Suprapubic skin (tissue), 4 donors: ENCODE measurements at regions not wholly inside any gene's neighbourhood (a gene's known extent, or its start where the extent isn't known, plus 50 kb on each side); places are given as distances from the start of the nearest gene placed in this dataset.

ENCODE experiments used
- DNase-seq, 2 donors: peaks; one replicate each; pipeline ENCODE4 v3.0.0-alpha.2; 2019; ENCODE audit warnings: low spot score in 2 of 2
- H3K27ac ChIP-seq: fragments of 200-600 bp; sonication (generic); one replicate; pipeline ENCODE4 v1.5.1; 2019
- H3K27me3 ChIP-seq: fragments of 200-600 bp; sonication (generic); one replicate; pipeline ENCODE4 v1.5.1; 2019
- H3K36me3 ChIP-seq: fragments of 200-600 bp; sonication (generic); one replicate; pipeline ENCODE4 v1.5.1; 2019
- H3K4me1 ChIP-seq: fragments of 200-600 bp; sonication (generic); one replicate; pipeline ENCODE4 v1.5.1; 2019
- H3K4me3 ChIP-seq: fragments of 200-600 bp; sonication (generic); one replicate; pipeline ENCODE4 v1.5.1; 2019; ENCODE audit warnings: mild to moderate bottlenecking
- H3K9me3 ChIP-seq: fragments of 200-600 bp; sonication (generic); one replicate; pipeline ENCODE4 v1.5.1; 2019
- EP300 ChIP-seq: sonication (generic); formaldehyde crosslinking; IDR thresholded peaks from one replicate; pipeline ENCODE4 v1.6.1; 2017; ENCODE audit warnings: antibody characterized with exemption
- POLR2A ChIP-seq, 2 donors: fragments of 450-650 bp; IDR thresholded peaks; one replicate each; pipeline ENCODE4 v1.6.1; 2017; ENCODE audit warnings: antibody characterized with exemption in 2 of 2, mild to moderate bottlenecking in 2 of 2, moderate library complexity in 2 of 2
- POLR2AphosphoS5 ChIP-seq, 3 donors: sonication (generic); formaldehyde crosslinking; IDR thresholded peaks; one replicate each; pipeline ENCODE4 v1.6.1; 2017; ENCODE audit warnings: antibody characterized with exemption in 3 of 3
- WGBS: methylation state at CpG from one replicate; pipeline ENCODE4 v1.1.5; 2018; 5-methylcytosine and 5-hydroxymethylcytosine counted together
- TF ChIP-seq, protein P1 (sequence below), 2 donors: fragments of 200-600 bp in 1 of 2; fragments of 450-650 bp in 1 of 2; sonication (generic) in 1 of 2; IDR thresholded peaks; one replicate each; pipeline ENCODE4 v1.5.1; 2016 to 2019; ENCODE audit warnings: antibody characterized with exemption in 2 of 2, mild to moderate bottlenecking in 1 of 2, moderate library complexity in 1 of 2

DNA sequence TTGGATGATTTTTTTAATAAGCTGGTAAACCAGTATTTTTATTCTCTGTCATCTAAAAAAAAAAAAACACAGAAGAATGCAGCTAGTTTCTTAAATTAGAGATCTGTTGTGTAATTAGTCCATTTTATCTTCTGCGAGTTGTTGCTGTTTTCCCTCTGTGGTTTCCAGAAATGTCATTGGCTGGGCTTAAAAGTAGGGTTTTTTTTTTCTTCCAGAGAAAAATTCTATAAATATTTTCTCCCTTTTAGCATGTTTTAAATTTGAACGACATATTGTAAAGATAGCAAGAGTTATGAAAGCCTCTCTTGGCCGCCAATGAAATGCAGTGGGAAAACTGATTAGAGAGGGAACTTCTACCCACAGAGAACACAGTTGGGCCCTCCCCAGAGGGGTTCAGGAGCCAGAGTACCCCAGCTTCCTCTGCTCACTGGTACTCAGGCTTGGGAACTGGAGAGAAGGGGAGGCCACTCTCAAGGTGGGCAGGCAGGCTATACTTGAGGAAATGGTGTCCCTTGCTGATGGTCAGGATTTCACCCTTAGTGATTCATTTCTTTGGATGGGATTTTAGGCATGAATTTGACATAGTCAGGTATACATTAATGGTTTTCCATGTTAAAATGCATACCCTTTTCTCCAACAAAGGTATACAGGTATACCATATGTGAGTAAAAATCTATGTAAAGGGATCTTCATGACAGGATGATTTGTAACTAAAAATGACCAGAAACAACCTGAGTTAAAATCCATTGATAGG lies 166.1 kb downstream of the BCOR start:
- Histone ChIP-seq H3K27ac (no peak overlapping the region), H3K9me3 (no peaks in the 10 kb centered on the region), H3K4me3 (no peak overlapping the region), H3K36me3 (no peaks in the 10 kb centered on the region), H3K27me3 (no peaks in the 10 kb centered on the region), H3K4me1 (no peaks in the 10 kb centered on the region)
- DNase-seq: no peak
- TF ChIP-seq POLR2AphosphoS5 (IDR thresholded peaks at IDR 0.05) (no peak), EP300 (no peak), POLR2A (IDR thresholded peaks at IDR 0.05) (no peak)
- TF ChIP-seq, protein P1, sequence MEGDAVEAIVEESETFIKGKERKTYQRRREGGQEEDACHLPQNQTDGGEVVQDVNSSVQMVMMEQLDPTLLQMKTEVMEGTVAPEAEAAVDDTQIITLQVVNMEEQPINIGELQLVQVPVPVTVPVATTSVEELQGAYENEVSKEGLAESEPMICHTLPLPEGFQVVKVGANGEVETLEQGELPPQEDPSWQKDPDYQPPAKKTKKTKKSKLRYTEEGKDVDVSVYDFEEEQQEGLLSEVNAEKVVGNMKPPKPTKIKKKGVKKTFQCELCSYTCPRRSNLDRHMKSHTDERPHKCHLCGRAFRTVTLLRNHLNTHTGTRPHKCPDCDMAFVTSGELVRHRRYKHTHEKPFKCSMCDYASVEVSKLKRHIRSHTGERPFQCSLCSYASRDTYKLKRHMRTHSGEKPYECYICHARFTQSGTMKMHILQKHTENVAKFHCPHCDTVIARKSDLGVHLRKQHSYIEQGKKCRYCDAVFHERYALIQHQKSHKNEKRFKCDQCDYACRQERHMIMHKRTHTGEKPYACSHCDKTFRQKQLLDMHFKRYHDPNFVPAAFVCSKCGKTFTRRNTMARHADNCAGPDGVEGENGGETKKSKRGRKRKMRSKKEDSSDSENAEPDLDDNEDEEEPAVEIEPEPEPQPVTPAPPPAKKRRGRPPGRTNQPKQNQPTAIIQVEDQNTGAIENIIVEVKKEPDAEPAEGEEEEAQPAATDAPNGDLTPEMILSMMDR (IDR thresholded peaks at IDR 0.05): no peak
- WGBS: 69% methylated on average over 3 of the region's 3 CpGs

DNA sequence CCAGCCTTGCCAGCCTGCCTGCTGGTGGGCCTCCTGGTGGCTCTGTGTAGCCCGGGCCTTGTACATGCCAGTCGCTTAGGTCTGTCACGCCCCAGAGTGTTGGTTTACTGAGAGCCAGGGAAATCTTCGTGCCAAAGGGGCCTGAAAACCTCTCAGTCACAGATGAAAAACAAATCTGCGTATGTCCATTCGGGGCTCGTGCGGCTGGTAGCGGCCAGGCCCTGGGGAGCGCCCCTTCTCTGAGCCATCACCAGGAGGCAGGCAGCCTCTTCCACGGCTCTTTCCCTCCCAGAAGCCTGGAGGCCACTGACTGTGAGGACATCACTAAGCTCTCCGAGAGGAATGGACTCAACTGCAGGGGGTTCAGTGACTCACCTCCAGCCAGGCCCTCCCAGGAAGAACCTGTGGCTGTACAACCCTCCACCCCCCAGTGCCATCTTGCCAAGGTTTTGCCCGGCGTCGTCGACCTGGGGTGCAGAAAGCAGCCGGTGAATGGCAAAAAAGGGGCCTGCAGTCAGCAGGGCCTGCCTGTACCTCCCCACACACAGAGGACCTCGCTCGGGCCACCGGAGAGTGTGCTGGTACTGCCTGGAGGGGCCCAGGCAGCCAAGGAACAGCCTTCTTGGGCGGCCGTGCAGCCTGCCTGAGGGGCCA lies 162.2 kb downstream of the BCOR start:
- Histone ChIP-seq H3K27me3 (no peaks in the 10 kb centered on the region), H3K27ac (no peak overlapping the region), H3K36me3 (no peaks in the 10 kb centered on the region), H3K4me1 (no peaks in the 10 kb centered on the region), H3K4me3 (no peak overlapping the region), H3K9me3 (no peaks in the 10 kb centered on the region)
- no peak for DNase-seq
- TF ChIP-seq POLR2A (IDR thresholded peaks at IDR 0.05) (no peak), POLR2AphosphoS5 (IDR thresholded peaks at IDR 0.05) (no peak), EP300 (no peak)
- TF ChIP-seq, protein P1 (IDR thresholded peaks at IDR 0.05): no peak
- WGBS: 78% methylated on average over 13 of the region's 22 CpGs

DNA sequence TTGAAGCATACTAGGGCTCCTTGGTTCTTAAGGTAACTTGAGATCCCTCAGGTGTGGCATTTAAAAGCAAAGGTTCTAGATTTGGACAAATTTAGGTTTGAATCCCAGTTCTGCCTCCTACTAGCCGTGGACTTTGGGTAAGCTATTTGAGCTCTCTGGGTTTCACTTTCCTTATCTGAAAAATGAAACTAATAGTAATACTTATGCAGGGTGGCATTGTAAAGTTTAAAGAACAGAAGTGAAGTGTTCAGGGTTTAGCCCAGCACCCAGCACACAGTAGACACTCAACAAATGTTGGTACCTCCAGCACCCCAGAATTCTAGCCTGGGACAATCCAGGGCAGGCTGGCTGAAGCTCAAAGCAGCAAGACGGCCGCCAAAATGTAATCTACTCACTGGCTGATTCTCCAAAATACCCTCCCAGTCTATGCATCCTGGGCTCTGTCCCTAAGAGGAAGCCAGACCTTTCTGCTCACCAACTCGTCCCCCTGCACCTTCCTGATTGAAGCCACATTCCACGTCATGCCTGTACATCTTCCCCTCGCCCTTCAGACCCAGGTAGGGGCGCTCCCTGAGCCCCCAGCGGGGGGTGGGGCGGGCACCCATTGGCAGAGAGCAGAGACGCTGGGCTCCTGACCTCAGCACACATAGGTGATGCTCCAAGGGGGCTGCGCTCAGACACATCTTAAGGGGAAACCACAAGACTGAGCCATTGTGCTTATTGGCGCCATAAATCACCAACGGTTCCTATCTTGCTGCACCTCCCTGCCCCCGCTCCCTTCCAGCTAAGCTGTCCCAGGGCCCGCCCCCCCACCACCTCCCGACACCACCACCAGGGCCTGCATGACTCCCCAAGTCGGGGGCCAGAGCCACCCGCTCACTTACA lies 160.6 kb downstream of the BCOR start:
- Histone ChIP-seq H3K4me1 (no peaks in the 10 kb centered on the region), H3K27me3 (no peaks in the 10 kb centered on the region), H3K36me3 (no peaks in the 10 kb centered on the region), H3K27ac (no peak overlapping the region), H3K9me3 (no peaks in the 10 kb centered on the region), H3K4me3 (no peak overlapping the region)
- 76% methylated on average over 18 of the region's 18 CpGs for WGBS
- no peak for DNase-seq
- TF ChIP-seq, protein P1 (IDR thresholded peaks at IDR 0.05): no peak
- TF ChIP-seq POLR2A (IDR thresholded peaks at IDR 0.05) (no peak), POLR2AphosphoS5 (IDR thresholded peaks at IDR 0.05) (no peak), EP300 (no peak)

DNA sequence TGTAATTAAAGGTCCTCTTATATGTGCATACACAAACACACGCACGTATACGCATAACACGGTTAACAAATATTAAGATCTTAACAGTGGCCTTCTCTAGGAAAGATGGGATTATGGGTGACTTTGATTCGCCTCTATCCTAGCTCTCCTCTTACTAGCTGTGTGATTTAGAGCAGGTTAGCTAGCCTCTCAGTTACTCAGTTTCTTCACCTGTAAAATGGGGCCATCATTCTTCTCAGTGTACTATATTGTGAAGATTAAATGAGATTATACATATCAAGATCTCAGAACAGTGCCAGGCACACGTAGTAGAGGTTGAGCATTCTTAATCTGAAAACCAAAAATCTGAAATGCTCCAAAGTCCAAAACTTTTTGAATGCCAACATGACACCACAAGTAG lies 159.3 kb downstream of the BCOR start:
- Histone ChIP-seq H3K9me3 (no peaks in the 10 kb centered on the region), H3K4me1 (no peaks in the 10 kb centered on the region), H3K4me3 (no peak overlapping the region), H3K36me3 (no peaks in the 10 kb centered on the region), H3K27ac (no peak overlapping the region), H3K27me3 (no peaks in the 10 kb centered on the region)
- 85% methylated on average over 6 of the region's 6 CpGs for WGBS
- no peak for DNase-seq
- TF ChIP-seq POLR2A (IDR thresholded peaks at IDR 0.05) (no peak), POLR2AphosphoS5 (IDR thresholded peaks at IDR 0.05) (no peak), EP300 (no peak)
- TF ChIP-seq, protein P1 (IDR thresholded peaks at IDR 0.05): no peak

DNA sequence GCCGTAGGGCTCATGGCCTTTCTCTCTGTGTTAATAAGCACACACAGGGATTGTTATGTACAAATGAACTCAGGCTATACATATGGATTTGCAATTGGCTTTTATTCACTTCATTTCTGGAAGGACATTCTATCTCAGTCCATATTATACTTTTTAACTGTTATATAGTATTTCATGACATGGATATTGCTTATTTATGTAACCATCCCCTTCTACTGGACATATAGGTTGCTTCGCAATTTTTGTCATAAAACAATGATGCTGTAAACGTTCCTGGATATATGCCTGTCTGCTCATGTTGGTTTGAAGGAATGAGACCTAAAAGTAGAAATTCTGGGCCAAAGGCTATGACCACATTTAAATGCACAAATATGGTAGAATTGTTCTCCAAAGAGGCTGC lies 158.1 kb downstream of the BCOR start:
- no peak for DNase-seq
- no peak overlapping the region for H3K27ac ChIP-seq
- TF ChIP-seq, protein P1 (IDR thresholded peaks at IDR 0.05): no peak
- no peak for TF ChIP-seq POLR2A (IDR thresholded peaks at IDR 0.05)
- TF ChIP-seq EP300: no peak
- TF ChIP-seq POLR2AphosphoS5 (IDR thresholded peaks at IDR 0.05): no peak
- H3K9me3 ChIP-seq: no peaks in the 10 kb centered on the region
- 81% methylated on average over 3 of the region's 3 CpGs for WGBS
- H3K27me3 ChIP-seq: no peaks in the 10 kb centered on the region
- H3K4me1 ChIP-seq: no peaks in the 10 kb centered on the region
- no peaks in the 10 kb centered on the region for H3K36me3 ChIP-seq
- no peak overlapping the region for H3K4me3 ChIP-seq
